ENCODE measurements at regions not wholly inside any gene's neighbourhood (a gene's known extent, or its start where the extent isn't known, plus 50 kb on each side); places are given as distances from the start of the nearest gene placed in this dataset.

DNA sequence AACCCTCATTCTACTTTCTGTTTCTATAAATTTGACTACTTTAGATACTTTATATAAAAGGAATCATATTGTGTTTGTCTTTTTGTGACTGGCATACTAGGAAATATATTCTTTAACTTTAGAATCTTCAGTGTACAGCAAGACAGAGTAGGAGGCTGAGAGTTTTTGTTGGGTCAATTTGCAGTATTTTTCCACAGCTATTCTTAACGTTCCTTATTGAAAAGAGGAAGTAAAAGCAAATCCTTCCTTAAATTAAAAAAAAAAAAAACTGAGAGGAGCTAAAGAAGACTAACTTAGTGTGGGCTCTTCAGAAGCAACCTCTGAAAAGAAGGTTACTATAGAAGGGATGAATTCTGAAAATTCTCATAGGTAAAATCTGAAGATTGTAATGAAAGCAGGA, 1194.6 kb downstream of the ADGRL3 start:
- Histone ChIP-seq H3K79me2 (ENCODE audit: control insufficient read depth, low read length) (no peaks in the 10 kb centered on the region), H3K4me1 (ENCODE audit: control insufficient read depth, low read length) (no peaks in the 10 kb centered on the region), H3K36me3 (ENCODE audit: control insufficient read depth, low read length) (no peaks in the 10 kb centered on the region), H3K27ac (ENCODE audit: low read depth, low read length) (no peak overlapping the region), H3K4me3 (ENCODE audit: low read length) (no peak overlapping the region), H3K4me2 (ENCODE audit: low read length) (no peak overlapping the region), H3K9me2 (replicated peaks; ENCODE audit: control insufficient read depth, low read length) (no peaks in the 10 kb centered on the region), H3F3A (ENCODE audit: control insufficient read depth, insufficient read depth) (no peaks in the 10 kb centered on the region), H4K20me1 (ENCODE audit: control insufficient read depth, insufficient read depth, low read depth, low read length) (no peaks in the 10 kb centered on the region), H3K9me3 (ENCODE audit: control insufficient read depth, insufficient read depth, low read length) (no peaks in the 10 kb centered on the region), H3K27me3 (ENCODE audit: control insufficient read depth, low read length) (no peaks in the 10 kb centered on the region)
- TF ChIP-seq EZH2phosphoT487 (IDR thresholded peaks at IDR 0.05; ENCODE audit: borderline replicate concordance, low read length) (no peak), CTCF (IDR thresholded peaks at IDR 0.05; ENCODE audit: low read depth, low read length, poor library complexity, severe bottlenecking) (no peak)

- no peak for TF ChIP-seq CTCF (IDR thresholded peaks at IDR 0.05; ENCODE audit: low read depth, low read length, poor library complexity, severe bottlenecking)
- no peak for TF ChIP-seq EZH2phosphoT487 (IDR thresholded peaks at IDR 0.05; ENCODE audit: borderline replicate concordance, low read length)
- no peaks in the 10 kb centered on the region for H3K9me2 ChIP-seq (replicated peaks; ENCODE audit: control insufficient read depth, low read length)
- no peaks in the 10 kb centered on the region for H3K36me3 ChIP-seq (ENCODE audit: control insufficient read depth, low read length)
- H3K79me2 ChIP-seq (ENCODE audit: control insufficient read depth, low read length) = no peaks in the 10 kb centered on the region
- H3K9me3 ChIP-seq (ENCODE audit: control insufficient read depth, insufficient read depth, low read length) = no peaks in the 10 kb centered on the region
- no peaks in the 10 kb centered on the region for H3K4me1 ChIP-seq (ENCODE audit: control insufficient read depth, low read length)
- H3F3A ChIP-seq (ENCODE audit: control insufficient read depth, insufficient read depth) = no peaks in the 10 kb centered on the region
- no peak overlapping the region for H3K4me2 ChIP-seq (ENCODE audit: low read length)
- no peak overlapping the region for H3K27ac ChIP-seq (ENCODE audit: low read depth, low read length)
- no peaks in the 10 kb centered on the region for H3K27me3 ChIP-seq (ENCODE audit: control insufficient read depth, low read length)
- no peaks in the 10 kb centered on the region for H4K20me1 ChIP-seq (ENCODE audit: control insufficient read depth, insufficient read depth, low read depth, low read length)
- no peak overlapping the region for H3K4me3 ChIP-seq (ENCODE audit: low read length)
These were observed 1187.7 kb downstream of the ADGRL3 start for GRCh38 chr4:62387808-62388207.

- no peak overlapping the region for H3K4me2 ChIP-seq (ENCODE audit: low read length)
- no peak for TF ChIP-seq CTCF (IDR thresholded peaks at IDR 0.05; ENCODE audit: low read depth, low read length, poor library complexity, severe bottlenecking)
- TF ChIP-seq EZH2phosphoT487 (IDR thresholded peaks at IDR 0.05; ENCODE audit: borderline replicate concordance, low read length) = no peak
These were observed 1177.6 kb downstream of the ADGRL3 start for GRCh38 chr4:62377700-62378099.

DNA sequence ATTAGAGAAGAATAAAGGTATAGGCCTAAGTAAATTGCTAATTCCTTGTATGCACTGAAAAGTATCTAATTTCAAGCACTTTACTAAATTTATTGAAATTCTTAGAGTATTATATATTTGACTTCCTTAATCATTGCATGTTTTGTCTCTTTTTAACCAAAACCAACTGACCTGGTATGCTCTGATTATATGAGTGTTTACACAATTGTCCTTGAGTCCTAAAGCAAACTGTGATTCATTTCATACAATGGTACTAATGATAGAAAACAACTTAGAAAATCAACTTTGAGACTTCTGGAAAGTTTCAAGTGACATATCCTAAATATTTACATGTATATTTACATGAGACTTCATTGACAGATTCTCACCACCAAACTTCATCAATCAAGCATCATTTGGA, 1177.1 kb downstream of the ADGRL3 start:
- Histone ChIP-seq H3K4me1 (ENCODE audit: control insufficient read depth, low read length) (no peaks in the 10 kb centered on the region), H4K20me1 (ENCODE audit: control insufficient read depth, insufficient read depth, low read depth, low read length) (no peaks in the 10 kb centered on the region), H3K27me3 (ENCODE audit: control insufficient read depth, low read length) (no peaks in the 10 kb centered on the region), H3K4me3 (ENCODE audit: low read length) (no peak overlapping the region), H3K36me3 (ENCODE audit: control insufficient read depth, low read length) (no peaks in the 10 kb centered on the region), H3K27ac (ENCODE audit: low read depth, low read length) (no peak overlapping the region), H3K79me2 (ENCODE audit: control insufficient read depth, low read length) (no peaks in the 10 kb centered on the region), H3F3A (ENCODE audit: control insufficient read depth, insufficient read depth) (no peaks in the 10 kb centered on the region), H3K4me2 (ENCODE audit: low read length) (no peak overlapping the region), H3K9me2 (replicated peaks; ENCODE audit: control insufficient read depth, low read length) (no peaks in the 10 kb centered on the region; the same call in 1 of the 2 replicates), H3K9me3 (ENCODE audit: control insufficient read depth, insufficient read depth, low read length) (no peaks in the 10 kb centered on the region)
- TF ChIP-seq EZH2phosphoT487 (IDR thresholded peaks at IDR 0.05; ENCODE audit: borderline replicate concordance, low read length) (no peak), CTCF (IDR thresholded peaks at IDR 0.05; ENCODE audit: low read depth, low read length, poor library complexity, severe bottlenecking) (no peak)

More at GRCh38 chr4:62377700-62378099, 1177.6 kb downstream of the ADGRL3 start:
- Histone ChIP-seq H3K79me2 (ENCODE audit: control insufficient read depth, low read length) (no peaks in the 10 kb centered on the region), H3K9me3 (ENCODE audit: control insufficient read depth, insufficient read depth, low read length) (no peaks in the 10 kb centered on the region), H3K4me3 (ENCODE audit: low read length) (no peak overlapping the region), H3K9me2 (replicated peaks; ENCODE audit: control insufficient read depth, low read length) (no peaks in the 10 kb centered on the region; the same call in 1 of the 2 replicates), H4K20me1 (ENCODE audit: control insufficient read depth, insufficient read depth, low read depth, low read length) (no peaks in the 10 kb centered on the region), H3K27ac (ENCODE audit: low read depth, low read length) (no peak overlapping the region), H3K27me3 (ENCODE audit: control insufficient read depth, low read length) (no peaks in the 10 kb centered on the region), H3K36me3 (ENCODE audit: control insufficient read depth, low read length) (no peaks in the 10 kb centered on the region), H3F3A (ENCODE audit: control insufficient read depth, insufficient read depth) (no peaks in the 10 kb centered on the region), H3K4me1 (ENCODE audit: control insufficient read depth, low read length) (no peaks in the 10 kb centered on the region)

All from DOHH2 (cell line).